ENCODE measurements at regions not wholly inside any gene's neighbourhood (a gene's known extent, or its start where the extent isn't known, plus 50 kb on each side); places are given as distances from the start of the nearest gene placed in this dataset.
A peak's percentile ranks its signal among the peaks of the same experiment; 100 is the strongest.

DNA sequence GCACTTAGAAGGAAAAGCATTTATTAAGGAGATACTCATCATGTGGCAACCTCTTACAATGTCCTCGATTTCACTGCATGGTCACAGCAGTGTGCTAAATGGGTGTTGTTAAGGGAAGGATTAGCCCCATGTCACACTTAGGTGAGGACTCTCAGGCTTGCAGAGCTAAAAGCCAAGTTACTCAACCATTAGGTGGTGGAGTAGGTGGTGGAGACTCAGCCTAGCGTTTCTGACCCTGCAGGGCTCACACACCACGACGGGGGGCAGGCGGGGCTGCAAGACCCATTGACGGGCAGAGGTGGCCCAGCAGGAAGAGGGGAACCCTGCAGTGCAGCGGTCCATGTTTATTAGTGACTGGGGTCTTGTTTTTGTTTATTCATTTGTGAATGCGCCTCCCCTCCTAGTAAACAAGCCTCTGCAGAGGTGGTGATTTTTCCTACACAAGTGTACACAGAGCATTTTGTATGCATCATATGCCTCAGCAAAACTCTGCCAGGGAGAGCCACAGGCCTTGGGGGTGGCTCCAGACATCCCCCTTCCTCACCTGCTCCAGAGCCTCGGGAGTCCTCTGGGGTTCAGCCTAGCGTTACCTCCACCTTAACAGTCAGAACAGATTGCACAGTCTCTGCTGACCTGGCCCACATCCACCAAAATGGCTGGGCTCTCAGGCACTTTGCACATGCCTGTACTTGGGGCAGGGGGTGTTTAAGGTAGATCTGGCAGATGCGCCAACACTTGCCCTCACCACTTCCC, 216.7 kb downstream of the C16orf95 start:
- ChIA-PET CTCF (interaction anchor here (1.4 to 2.1 kb wide), 3 partner anchors 23 to 178 kb away, joined by 3 to 8 read pairs (median 4); no protein-coding TSS in a partner anchor), POLR2A (no interaction called here)
- H3K4me3 ChIP-seq (ENCODE audit: low read depth, low read length): no peak overlapping the region
- no peak for DNase-seq (ENCODE audit: low read depth, low spot score)
- TF ChIP-seq, protein P1, sequence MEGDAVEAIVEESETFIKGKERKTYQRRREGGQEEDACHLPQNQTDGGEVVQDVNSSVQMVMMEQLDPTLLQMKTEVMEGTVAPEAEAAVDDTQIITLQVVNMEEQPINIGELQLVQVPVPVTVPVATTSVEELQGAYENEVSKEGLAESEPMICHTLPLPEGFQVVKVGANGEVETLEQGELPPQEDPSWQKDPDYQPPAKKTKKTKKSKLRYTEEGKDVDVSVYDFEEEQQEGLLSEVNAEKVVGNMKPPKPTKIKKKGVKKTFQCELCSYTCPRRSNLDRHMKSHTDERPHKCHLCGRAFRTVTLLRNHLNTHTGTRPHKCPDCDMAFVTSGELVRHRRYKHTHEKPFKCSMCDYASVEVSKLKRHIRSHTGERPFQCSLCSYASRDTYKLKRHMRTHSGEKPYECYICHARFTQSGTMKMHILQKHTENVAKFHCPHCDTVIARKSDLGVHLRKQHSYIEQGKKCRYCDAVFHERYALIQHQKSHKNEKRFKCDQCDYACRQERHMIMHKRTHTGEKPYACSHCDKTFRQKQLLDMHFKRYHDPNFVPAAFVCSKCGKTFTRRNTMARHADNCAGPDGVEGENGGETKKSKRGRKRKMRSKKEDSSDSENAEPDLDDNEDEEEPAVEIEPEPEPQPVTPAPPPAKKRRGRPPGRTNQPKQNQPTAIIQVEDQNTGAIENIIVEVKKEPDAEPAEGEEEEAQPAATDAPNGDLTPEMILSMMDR (IDR thresholded peaks at IDR 0.05; ENCODE audit: insufficient read depth, low read length, missing control alignments): no peak

- TF ChIP-seq, protein P1 (IDR thresholded peaks at IDR 0.05; ENCODE audit: insufficient read depth, low read length, missing control alignments): no peak
- CTCF ChIA-PET: interaction anchor here (1.4 to 2.1 kb wide), 2 partner anchors 25 to 39 kb away, joined by 3 to 8 read pairs; no protein-coding TSS in a partner anchor
- POLR2A ChIA-PET: no interaction called here
- peak; percentile 46 for DNase-seq (ENCODE audit: low read depth, low spot score)
- no peak overlapping the region for H3K4me3 ChIP-seq (ENCODE audit: low read depth, low read length)
Observed at GRCh38 chr16:87101903-87102302, 215.3 kb downstream of the C16orf95 start.

DNA sequence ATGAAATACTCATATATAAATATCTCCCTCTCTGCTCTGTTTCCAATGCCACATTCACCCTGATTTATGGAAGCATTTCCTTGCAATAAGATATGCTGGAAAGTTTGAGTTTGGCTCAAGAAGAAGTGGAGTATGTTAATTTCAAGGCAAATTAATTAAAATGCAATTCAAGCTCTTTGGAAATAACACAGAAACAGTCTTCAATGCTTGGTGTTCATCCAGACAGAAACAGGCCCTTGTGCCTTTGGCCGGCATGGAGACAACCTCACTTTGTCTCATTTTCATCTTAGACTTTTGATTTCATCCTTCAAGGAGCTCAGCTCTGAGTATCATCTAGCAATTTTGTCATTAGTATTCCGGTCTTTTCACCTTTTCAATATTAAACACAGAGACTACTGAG, 210.0 kb downstream of the C16orf95 start:
- ChIA-PET CTCF (interaction anchor here (1.1 to 2.4 kb wide), 2 partner anchors 12 to 44 kb away, joined by 3 to 11 read pairs; no protein-coding TSS in a partner anchor), POLR2A (no interaction called here)
- TF ChIP-seq, protein P1 (IDR thresholded peaks at IDR 0.05; ENCODE audit: insufficient read depth, low read length, missing control alignments): no peak

GRCh38 chr16:87108278-87108677, 208.9 kb downstream of the C16orf95 start:
- H3K4me3 ChIP-seq (ENCODE audit: low read depth, low read length): no peak overlapping the region
- TF ChIP-seq, protein P1 (IDR thresholded peaks at IDR 0.05; ENCODE audit: insufficient read depth, low read length, missing control alignments): no peak
- POLR2A ChIA-PET: interaction anchor here (0.5 kb wide), 1 partner anchor 20 kb away, joined by 3 read pairs; no protein-coding TSS in a partner anchor
- CTCF ChIA-PET: interaction anchor here (1.0 to 2.4 kb wide), 5 partner anchors 19 to 171 kb away, joined by 3 to 11 read pairs (median 4); no protein-coding TSS in a partner anchor
- no peak for DNase-seq (ENCODE audit: low read depth, low spot score)

More for the DNA sequence above, 210.0 kb downstream of the C16orf95 start:
- DNase-seq (ENCODE audit: low read depth, low spot score): no peak
- H3K4me3 ChIP-seq (ENCODE audit: low read depth, low read length): no peak overlapping the region

GRCh38 chr16:87108941-87109340, 208.3 kb downstream of the C16orf95 start:
- DNase-seq (ENCODE audit: low read depth, low spot score): no peak
- POLR2A ChIA-PET: interaction anchor here (0.5 kb wide), 1 partner anchor 19 kb away, joined by 3 read pairs; no protein-coding TSS in a partner anchor
- no peak overlapping the region for H3K4me3 ChIP-seq (ENCODE audit: low read depth, low read length)
- TF ChIP-seq, protein P1 (IDR thresholded peaks at IDR 0.05; ENCODE audit: insufficient read depth, low read length, missing control alignments): no peak
- CTCF ChIA-PET: interaction anchor here (1.0 to 2.4 kb wide), 4 partner anchors 18 to 170 kb away, joined by 3 to 11 read pairs (median 6); no protein-coding TSS in a partner anchor

DNA sequence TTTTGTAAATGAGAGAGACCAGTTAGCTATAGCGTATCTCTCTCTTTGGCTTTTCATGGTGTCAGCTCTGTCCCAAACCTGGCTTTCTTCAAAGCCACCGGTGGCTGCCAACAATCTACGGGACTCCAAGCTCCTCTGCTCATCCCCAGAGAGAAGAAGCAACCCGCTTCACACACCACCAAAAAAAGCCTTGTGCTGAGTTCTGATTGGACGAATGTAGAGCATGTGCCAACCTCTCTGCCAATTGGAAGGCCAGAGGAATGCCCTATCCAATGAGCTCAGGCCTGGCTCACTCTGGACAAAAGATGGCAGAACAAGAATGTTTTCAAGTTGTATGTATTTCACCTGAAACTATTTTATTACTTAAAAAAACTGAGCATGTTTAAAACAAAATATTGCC, 202.4 kb downstream of the C16orf95 start:
- no peak for DNase-seq (ENCODE audit: low read depth, low spot score)
- TF ChIP-seq, protein P1 (IDR thresholded peaks at IDR 0.05; ENCODE audit: insufficient read depth, low read length, missing control alignments): no peak
- CTCF ChIA-PET: no interaction called here
- H3K4me3 ChIP-seq (ENCODE audit: low read depth, low read length): no peak overlapping the region
- POLR2A ChIA-PET: no interaction called here
